Activated T-helper 2 cell treated with anti-CD3 and anti-CD28 coated beads, Interferon-gamma antibody, Interleukin-2, Interleukin-4, amounts not matched to agents 10 μg/mL and 5 μg/mL and 100 μg/mL, durations not matched to agents 14 hours and 24 hours and 36 hours (primary cell): ENCODE measurements at regions not wholly inside any gene's neighbourhood (a gene's known extent, or its start where the extent isn't known, plus 50 kb on each side); places are given as distances from the start of the nearest gene placed in this dataset.

Source experiments
- DNase-seq: peaks from one replicate; pipeline ENCODE4 v3.0.0; 2021; ENCODE audit warnings: low spot score
- H3K27ac Mint-ChIP-seq: one replicate; pipeline ENCODE4 v1.8.0; 2021; ENCODE audit warnings: mixed read lengths
- H3K27me3 Mint-ChIP-seq: one replicate; pipeline ENCODE4 v1.8.0; 2021; ENCODE audit warnings: low read depth, mixed read lengths
- H3K36me3 Mint-ChIP-seq: one replicate; pipeline ENCODE4 v1.8.0; 2021; ENCODE audit warnings: low read depth, mixed read lengths
- H3K4me1 Mint-ChIP-seq: one replicate; pipeline ENCODE4 v1.8.0; 2021; ENCODE audit warnings: low read depth, mixed read lengths
- H3K4me3 Mint-ChIP-seq: one replicate; pipeline ENCODE4 v1.8.0; 2021; ENCODE audit warnings: low read depth, mild to moderate bottlenecking, moderate library complexity, mixed read lengths
- H3K9me3 Mint-ChIP-seq: one replicate; pipeline ENCODE4 v1.8.0; 2021; ENCODE audit warnings: mixed read lengths
- intact Hi-C: fragments of 100-400 bp; cut with micrococcal nuclease; formaldehyde crosslinking; loops from one replicate; pipeline ENCODE4 v1.15.1; 2023

DNA sequence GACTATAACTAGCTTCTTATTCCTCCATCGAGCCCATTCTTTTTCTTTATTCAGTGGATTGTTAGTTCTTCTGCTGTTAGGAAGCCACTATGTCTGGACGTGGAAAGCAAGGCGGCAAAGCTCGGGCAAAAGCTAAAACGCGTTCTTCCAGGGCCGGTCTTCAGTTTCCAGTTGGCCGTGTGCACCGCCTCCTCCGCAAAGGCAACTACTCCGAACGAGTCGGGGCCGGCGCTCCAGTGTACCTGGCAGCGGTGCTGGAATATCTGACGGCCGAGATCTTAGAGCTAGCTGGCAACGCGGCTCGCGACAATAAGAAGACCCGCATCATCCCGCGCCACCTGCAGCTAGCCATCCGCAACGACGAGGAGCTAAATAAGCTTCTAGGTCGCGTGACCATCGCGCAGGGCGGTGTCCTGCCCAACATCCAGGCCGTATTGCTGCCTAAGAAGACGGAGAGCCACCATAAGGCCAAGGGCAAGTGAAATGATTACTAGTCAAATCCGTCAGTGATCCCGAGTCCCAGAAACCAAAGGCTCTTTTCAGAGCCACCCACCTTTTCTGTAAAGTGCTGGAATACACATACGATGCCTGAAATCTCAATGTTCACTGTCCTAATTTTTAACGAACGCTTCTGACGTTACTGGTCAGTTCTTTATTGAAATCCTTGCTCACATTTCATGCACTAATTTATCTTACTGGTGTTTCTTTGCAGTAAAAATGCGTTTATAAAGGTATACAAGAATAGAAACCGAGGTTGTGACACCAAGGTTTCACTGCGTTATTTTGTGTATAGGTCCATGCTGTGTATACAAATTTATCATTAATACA, 129.9 kb downstream of the HFE start:
- no peaks in the 10 kb centered on the region for H3K36me3 Mint-ChIP-seq
- no peak overlapping the region for H3K4me3 Mint-ChIP-seq
- intact Hi-C loops: loop anchor here (1.0 to 2.0 kb wide), 7 partner anchors 13 to 59 kb away; a partner anchor contains a TSS

GRCh38 chr6:26217714-26218075, 130.5 kb downstream of the HFE start:
- intact Hi-C loops: loop anchor here (2.0 kb wide), 3 partner anchors 15 to 43 kb away; a partner anchor contains a TSS
- no peaks in the 10 kb centered on the region for H3K27me3 Mint-ChIP-seq
- H3K27ac Mint-ChIP-seq: no peak overlapping the region
- DNase-seq: no peak
- no peak overlapping the region for H3K4me3 Mint-ChIP-seq
- H3K36me3 Mint-ChIP-seq: no peaks in the 10 kb centered on the region
- H3K9me3 Mint-ChIP-seq: no peaks in the 10 kb centered on the region
- peaks cover 23% of the 10 kb centered on the region for H3K4me1 Mint-ChIP-seq

More for the DNA sequence above, 129.9 kb downstream of the HFE start:
- H3K9me3 Mint-ChIP-seq: no peaks in the 10 kb centered on the region
- no peaks in the 10 kb centered on the region for H3K27me3 Mint-ChIP-seq
- no peak overlapping the region for H3K27ac Mint-ChIP-seq
- H3K4me1 Mint-ChIP-seq: peaks cover 23% of the 10 kb centered on the region
- peak; percentile 82 for DNase-seq

DNA sequence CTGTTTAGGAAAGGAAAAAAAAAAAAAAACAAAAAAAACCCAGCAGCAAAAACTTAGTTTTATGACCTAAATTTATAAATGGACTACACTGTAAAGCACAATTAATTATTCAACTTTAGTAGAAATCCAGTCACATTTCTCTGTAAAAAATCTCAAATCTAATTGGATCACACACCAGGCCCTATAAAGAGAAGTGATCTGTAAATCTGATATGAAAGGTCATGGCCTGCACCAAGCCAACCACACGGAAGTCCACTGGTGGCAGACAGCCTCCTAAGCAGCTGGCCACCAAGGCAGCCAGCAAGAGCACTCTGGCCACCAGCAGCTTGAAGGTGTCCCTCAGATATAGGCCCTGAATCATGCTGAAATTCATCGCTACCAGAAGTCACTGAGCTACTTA, 131.6 kb downstream of the HFE start:
- no peaks in the 10 kb centered on the region for H3K9me3 Mint-ChIP-seq
- DNase-seq: no peak
- H3K27ac Mint-ChIP-seq: peak overlapping the region; percentile 35
- peaks cover 19% of the 10 kb centered on the region for H3K4me1 Mint-ChIP-seq
- no peak overlapping the region for H3K4me3 Mint-ChIP-seq
- no peaks in the 10 kb centered on the region for H3K27me3 Mint-ChIP-seq
- H3K36me3 Mint-ChIP-seq: no peaks in the 10 kb centered on the region
- intact Hi-C loops: no loop called here

GRCh38 chr6:26220145-26220970, 133.1 kb downstream of the HFE start:
- H3K4me3 Mint-ChIP-seq: no peak overlapping the region
- H3K36me3 Mint-ChIP-seq: no peaks in the 10 kb centered on the region
- DNase-seq: no peak
- H3K27ac Mint-ChIP-seq: peak overlapping the region; percentile 61
- H3K9me3 Mint-ChIP-seq: no peaks in the 10 kb centered on the region
- H3K4me1 Mint-ChIP-seq: peaks cover 19% of the 10 kb centered on the region
- intact Hi-C loops: loop anchor here (5.0 kb wide), 1 partner anchor 92 kb away; no protein-coding TSS in a partner anchor
- no peaks in the 10 kb centered on the region for H3K27me3 Mint-ChIP-seq

DNA sequence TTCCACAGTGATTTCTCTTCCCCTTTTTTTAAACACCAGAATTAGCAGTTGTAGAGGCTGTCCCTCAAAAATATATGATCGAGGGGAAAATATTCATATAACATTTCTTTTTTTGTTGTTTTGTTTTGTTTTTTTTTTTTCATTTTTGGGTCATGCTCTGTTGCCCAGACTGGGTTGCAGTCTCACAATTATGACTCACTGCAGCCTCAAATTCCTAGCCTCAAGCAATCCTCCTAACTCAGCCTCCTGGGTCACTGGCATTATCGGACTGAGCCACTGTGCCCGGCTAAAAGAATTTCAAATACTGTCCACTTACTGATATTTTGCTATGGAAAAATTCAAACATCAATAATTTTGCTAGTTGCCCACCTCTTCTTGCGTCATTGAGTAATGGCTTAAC, 134.0 kb downstream of the HFE start:
- Mint-ChIP-seq H3K9me3 (no peaks in the 10 kb centered on the region), H3K27me3 (no peaks in the 10 kb centered on the region), H3K4me1 (peaks cover 19% of the 10 kb centered on the region), H3K4me3 (no peak overlapping the region), H3K27ac (no peak overlapping the region), H3K36me3 (no peaks in the 10 kb centered on the region)
- DNase-seq: no peak
- intact Hi-C loops: loop anchor here (5.0 kb wide), 1 partner anchor 91 kb away; no protein-coding TSS in a partner anchor

DNA sequence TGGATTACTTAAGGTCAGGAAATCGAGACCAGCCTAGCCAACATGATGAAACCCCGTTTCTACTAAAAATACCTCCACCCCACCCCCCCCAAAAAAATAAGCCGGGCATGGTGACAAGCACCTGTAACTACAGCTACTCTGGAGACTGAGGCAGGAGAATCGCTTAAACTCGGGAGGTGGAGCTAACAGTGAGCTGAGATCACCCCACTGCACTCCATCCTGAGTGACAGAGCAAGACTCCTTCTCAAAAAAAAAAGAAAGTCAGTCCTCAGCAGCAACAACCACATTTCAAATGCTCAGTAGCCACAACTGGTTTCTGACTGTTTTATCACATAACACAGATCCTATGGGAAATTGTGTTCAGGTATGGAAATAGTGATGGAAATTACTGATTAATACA, 135.3 kb downstream of the HFE start:
- H3K4me3 Mint-ChIP-seq: peak overlapping the region; percentile 76
- peaks cover 26% of the 10 kb centered on the region for H3K4me1 Mint-ChIP-seq
- intact Hi-C loops: loop anchor here (5.0 kb wide), 1 partner anchor 90 kb away; no protein-coding TSS in a partner anchor
- H3K27me3 Mint-ChIP-seq: no peaks in the 10 kb centered on the region
- H3K36me3 Mint-ChIP-seq: peaks cover 8% of the 10 kb centered on the region
- no peak overlapping the region for H3K27ac Mint-ChIP-seq
- DNase-seq: no peak
- no peaks in the 10 kb centered on the region for H3K9me3 Mint-ChIP-seq

- peaks cover 26% of the 10 kb centered on the region for H3K4me1 Mint-ChIP-seq
- intact Hi-C loops: loop anchor here (5.0 kb wide), 1 partner anchor 89 kb away; no protein-coding TSS in a partner anchor
Measured at GRCh38 chr6:26223228-26223627, 136.0 kb downstream of the HFE start.

GRCh38 chr6:26223650-26224546, 136.7 kb downstream of the HFE start:
- no peak overlapping the region for H3K27ac Mint-ChIP-seq
- intact Hi-C loops: loop anchor here (1.0 to 5.0 kb wide), 2 partner anchors 9 to 88 kb away; no protein-coding TSS in a partner anchor
- H3K9me3 Mint-ChIP-seq: no peaks in the 10 kb centered on the region
- peaks cover 8% of the 10 kb centered on the region for H3K36me3 Mint-ChIP-seq
- peaks cover 25% of the 10 kb centered on the region for H3K4me1 Mint-ChIP-seq
- peak; percentile 65 for DNase-seq
- no peak overlapping the region for H3K4me3 Mint-ChIP-seq
- H3K27me3 Mint-ChIP-seq: no peaks in the 10 kb centered on the region

More at GRCh38 chr6:26223228-26223627, 136.0 kb downstream of the HFE start:
- Mint-ChIP-seq H3K4me3 (no peak overlapping the region), H3K27me3 (no peaks in the 10 kb centered on the region), H3K9me3 (no peaks in the 10 kb centered on the region), H3K36me3 (peaks cover 8% of the 10 kb centered on the region), H3K27ac (no peak overlapping the region)
- no peak for DNase-seq

DNA sequence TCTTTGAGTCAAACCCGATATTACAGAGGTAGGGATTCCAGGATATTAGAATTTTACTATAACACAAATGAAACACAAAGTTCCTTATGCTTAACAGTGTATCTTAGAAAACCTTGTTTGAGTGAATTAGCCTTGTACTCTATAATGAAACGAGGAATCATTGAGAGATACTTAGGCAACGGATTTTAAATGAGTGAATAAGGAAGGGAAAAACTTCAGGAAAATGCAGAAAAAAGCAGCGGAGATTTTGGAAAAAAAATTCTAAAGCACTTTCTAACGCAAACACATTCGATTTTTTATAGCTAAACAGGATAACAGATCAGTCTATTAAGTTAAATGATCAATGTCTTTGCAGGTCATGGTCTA, 137.3 kb downstream of the HFE start:
- H3K36me3 Mint-ChIP-seq: peaks cover 8% of the 10 kb centered on the region

DNA sequence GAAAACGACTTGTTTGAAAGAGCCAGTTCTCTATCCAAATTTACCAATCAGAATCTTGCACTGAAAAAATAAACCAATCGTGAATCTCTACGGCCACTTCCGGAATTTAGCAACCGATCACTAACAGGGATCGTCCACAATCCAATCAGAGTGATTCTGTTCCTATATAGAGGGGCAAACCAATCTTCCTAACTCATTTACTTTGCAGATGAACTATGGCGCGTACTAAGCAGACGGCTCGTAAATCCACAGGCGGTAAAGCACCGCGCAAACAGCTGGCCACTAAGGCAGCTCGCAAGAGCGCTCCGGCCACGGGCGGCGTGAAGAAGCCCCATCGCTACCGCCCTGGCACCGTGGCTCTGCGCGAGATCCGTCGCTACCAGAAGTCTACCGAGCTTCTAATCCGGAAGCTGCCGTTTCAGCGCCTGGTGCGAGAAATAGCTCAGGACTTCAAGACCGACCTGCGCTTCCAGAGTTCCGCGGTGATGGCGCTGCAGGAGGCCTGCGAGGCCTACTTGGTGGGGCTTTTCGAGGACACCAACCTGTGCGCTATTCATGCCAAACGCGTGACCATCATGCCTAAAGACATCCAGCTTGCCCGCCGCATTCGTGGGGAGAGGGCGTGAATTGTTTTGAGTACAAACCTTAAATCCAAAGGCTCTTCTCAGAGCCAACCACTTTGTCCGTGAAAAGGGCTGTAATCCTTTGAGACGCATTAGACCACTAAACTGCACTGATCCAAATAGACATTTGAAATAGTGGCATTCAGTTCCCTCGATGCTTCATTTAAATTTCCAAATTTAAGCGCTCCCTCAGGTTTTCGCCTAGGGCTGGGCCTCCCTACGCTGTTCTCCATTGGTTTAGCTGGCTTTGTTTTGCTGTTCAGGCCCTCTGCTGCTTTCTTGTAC, 138.0 kb downstream of the HFE start:
- intact Hi-C loops: loop anchor here (1.0 to 5.0 kb wide), 2 partner anchors 8 to 87 kb away; no protein-coding TSS in a partner anchor
- no peak for DNase-seq
- Mint-ChIP-seq H3K4me1 (peaks cover 21% of the 10 kb centered on the region), H3K4me3 (no peak overlapping the region), H3K27ac (no peak overlapping the region), H3K27me3 (no peaks in the 10 kb centered on the region), H3K36me3 (peaks cover 8% of the 10 kb centered on the region), H3K9me3 (no peaks in the 10 kb centered on the region)

More for the DNA sequence above, 137.3 kb downstream of the HFE start:
- no peak overlapping the region for H3K27ac Mint-ChIP-seq
- DNase-seq: no peak
- H3K4me3 Mint-ChIP-seq: no peak overlapping the region
- H3K4me1 Mint-ChIP-seq: peaks cover 25% of the 10 kb centered on the region
- no peaks in the 10 kb centered on the region for H3K27me3 Mint-ChIP-seq
- intact Hi-C loops: loop anchor here (1.0 to 5.0 kb wide), 2 partner anchors 9 to 88 kb away; no protein-coding TSS in a partner anchor
- H3K9me3 Mint-ChIP-seq: no peaks in the 10 kb centered on the region

DNA sequence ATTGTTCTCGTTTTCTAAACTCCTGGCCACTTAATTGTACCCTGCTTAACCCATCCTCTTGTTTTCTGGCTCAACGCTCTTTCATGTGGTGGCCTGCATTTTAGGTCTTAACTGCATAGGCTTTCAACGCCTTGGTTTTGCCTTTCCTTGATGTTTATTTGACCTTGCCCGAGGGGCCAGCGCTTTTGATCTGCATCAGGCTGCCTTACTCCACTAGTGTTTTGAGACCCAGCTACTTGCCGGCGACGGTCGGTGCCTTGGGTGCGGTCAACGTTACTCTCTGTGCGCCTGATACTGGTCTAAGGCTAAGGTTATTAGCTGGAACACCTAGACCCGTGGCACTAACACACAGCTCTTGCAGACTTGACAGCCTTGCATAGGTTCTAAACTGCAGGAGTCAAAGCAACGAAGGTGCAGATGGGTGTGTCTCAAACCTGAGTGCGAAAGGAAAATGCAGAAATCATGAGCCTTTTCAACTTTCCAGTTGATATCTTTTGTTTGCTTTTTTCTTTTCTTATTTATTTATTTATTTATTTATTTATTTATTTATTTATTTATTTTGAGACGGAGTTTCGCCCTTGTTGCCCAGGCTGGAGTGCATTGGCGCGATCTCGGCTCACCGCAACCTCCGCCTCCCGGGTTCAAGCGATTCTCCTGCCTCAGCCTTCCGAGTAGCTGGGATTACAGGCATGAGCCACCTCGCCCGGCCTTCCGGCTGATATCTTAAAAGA, 138.8 kb downstream of the HFE start:
- H3K4me3 Mint-ChIP-seq: no peak overlapping the region

More for the DNA sequence above, 138.8 kb downstream of the HFE start:
- H3K9me3 Mint-ChIP-seq: no peaks in the 10 kb centered on the region
- H3K27ac Mint-ChIP-seq: peak overlapping the region; percentile 38
- H3K4me1 Mint-ChIP-seq: peaks cover 21% of the 10 kb centered on the region
- no peaks in the 10 kb centered on the region for H3K27me3 Mint-ChIP-seq
- intact Hi-C loops: no loop called here
- H3K36me3 Mint-ChIP-seq: peaks cover 8% of the 10 kb centered on the region
- no peak for DNase-seq
